ENCODE measurements at regions not wholly inside any gene's neighbourhood (a gene's known extent, or its start where the extent isn't known, plus 50 kb on each side); places are given as distances from the start of the nearest gene placed in this dataset.
"Not testable (repeated sequence)": the region's sequence is repeated elsewhere in the genome, so short reads cannot be mapped to it uniquely, and the experiment has no call there.

DNA sequence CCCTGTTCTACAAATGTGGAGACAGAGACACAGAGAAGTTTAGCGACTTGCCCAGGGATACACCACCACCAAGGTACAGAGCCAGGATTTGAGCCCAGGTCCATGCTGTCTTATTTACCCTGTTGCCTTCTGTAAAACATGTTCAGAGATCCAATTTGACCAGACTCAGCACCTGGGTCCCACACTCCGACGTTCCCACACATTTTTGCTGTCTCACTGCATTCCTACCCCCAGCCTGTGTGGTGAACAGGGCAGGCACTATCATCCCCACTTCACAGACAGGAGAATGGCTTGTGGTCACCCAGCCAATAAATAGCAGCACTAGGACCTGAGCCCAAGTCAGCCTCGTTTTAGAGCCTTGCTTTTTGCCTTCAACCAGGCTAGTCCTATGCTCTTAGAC, 102.8 kb downstream of the PJA1 start:
- DNase-seq (ENCODE audit: low spot score): no peak

DNA sequence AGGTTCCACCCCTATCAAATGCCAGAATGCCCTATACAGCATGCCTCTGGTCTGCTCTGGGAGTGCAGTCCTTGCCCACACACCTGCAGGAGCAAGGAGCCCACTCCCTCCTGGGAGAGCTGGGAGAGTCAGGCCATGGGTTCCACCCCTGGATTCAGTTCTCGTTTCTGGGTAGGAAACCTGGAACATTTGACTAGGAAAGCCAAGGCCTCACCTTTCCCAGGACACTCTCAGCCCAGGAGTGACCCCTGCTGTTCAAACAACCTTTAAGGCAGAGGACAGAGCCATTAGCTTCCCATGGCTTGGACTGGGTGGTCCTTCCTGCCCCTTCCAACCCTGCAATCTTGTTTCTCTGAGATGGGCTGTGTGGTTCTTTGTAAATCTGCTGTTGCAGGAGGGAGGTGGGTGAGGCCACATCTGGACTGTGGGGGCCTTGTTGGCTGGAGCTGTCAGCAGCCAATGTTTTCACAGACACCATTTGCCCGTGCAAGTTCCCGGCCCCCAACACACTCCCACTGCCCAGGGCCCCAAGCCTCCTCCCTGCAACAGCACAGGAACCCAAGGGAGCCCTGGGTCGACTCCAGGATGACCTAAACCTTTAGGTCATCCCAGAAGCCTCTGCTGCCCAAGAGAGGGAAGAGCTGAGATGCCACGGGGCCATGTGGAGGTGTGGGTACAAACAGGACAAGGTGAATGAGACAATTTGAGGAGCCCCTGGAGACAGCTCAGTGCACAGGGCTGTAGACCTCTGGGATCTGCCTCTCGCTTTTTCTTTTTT, 104.4 kb downstream of the PJA1 start:
- DNase-seq (ENCODE audit: low spot score): no peak

DNA sequence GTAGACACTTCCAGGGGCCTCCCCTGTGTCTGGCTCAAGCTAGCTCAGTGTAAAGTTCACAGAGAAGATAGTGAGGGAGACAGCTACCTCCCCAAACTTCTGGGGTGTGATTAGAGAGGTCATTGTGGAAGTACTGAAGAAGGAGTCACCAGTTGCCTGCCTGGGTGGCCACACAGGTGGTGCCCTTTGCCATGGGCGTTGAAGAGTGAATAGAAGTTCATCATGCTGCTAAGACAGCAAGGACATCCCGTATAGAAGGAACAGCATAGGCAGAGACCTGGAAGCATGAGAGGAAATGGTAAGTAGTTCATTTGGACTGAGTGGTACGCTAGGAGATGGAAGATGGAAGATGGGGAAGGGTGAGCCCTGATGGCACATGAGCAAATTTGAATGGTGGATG, 110.1 kb downstream of the PJA1 start:
- no peak for DNase-seq (ENCODE audit: low spot score)

DNA sequence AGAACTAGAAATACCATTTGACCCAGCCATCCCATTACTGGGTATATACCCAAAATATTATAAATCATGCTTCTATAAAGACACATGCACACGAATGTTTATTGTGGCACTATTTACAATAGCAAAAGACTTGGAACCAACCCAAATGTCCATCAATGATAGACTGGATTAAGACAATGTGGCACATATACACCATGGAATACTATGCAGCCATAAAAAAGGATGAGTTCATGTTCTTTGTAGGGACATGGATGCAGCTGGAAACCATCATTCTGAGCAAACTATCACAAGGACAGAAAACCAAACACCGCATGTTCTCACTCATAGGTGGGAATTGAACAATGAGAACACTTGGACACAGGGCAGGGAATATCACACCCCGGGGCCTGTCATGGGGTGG, 110.8 kb downstream of the PJA1 start:
- not testable (repeated sequence) for DNase-seq (ENCODE audit: low spot score)

DNA sequence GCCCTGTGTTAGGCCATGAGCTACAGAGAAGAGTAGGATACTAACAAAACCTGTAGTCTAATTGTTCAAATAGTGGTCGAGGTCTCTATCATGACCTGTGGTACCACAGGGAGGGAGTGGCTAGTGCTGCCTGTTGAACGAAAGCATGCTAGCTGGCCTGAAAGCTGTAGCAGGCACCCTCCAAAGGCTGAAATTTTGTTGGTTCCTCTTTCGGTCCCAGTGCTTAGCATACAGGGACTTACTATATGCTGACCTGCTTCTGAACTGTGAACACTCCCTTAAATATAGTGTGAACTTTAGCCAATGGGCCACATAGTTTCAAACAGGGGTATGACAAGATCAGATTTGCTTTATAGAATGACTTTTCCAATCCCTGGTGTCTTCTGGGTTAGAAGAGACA, 113.4 kb downstream of the PJA1 start:
- DNase-seq (ENCODE audit: low spot score): no peak

DNA sequence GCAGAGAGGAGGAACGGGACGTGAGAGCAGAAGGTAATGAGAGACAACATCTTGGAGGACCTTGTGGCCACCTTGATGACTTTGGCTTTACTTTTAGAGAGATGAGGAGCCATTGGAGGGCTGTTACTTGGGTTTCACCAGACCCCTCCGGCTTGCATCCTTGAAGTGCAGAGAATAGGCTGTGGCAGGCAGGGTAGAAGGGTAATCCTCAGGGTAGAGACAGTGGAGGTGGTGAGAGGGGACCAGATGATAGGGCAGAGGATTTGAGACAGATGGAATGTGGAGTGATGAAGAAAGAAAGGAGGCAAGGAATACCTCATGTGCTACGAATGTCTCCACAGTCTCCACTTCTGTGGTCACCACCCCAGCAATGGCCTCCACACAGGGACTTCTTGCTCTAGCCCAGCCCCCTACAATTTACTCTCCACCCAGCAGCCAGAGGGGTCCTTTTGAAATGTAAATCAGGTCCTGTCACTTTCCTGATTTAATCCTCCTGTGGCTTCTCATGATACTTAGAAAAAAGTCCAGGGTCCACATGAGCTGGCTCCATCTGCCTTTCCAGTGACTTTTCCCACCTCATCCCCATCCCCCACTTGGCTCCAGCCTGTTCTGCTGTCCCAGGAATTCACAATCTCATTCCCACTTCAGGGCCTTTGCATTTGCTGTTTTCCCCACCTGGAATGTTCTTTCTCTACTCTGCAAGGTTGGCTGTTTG, 115.0 kb downstream of the PJA1 start:
- DNase-seq (ENCODE audit: low spot score): no peak

DNA sequence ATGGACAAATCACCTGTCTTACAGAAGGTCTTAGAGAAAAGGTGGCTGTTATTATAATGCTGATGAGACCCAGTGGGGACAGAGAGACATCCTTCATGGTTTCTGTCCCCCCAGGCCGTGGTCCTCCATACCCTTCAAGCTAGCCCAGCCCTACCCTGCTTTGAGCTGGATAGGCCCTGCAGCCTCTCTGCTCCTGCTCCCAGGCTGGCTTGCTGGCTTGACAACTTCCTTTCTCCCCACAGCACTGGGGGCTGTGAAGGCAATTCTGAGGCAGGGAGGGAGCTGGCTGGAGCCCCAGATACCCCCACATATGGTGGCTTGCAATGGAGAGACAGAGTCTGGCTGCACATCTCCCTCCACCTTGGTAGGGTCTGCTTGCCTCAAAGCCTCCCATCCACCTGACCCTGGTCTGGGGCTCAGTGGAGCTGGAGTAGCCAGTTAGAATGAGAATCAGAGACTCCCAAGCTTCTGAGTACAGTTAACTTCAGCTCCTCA, 118.2 kb downstream of the PJA1 start:
- DNase-seq (ENCODE audit: low spot score): no peak

DNA sequence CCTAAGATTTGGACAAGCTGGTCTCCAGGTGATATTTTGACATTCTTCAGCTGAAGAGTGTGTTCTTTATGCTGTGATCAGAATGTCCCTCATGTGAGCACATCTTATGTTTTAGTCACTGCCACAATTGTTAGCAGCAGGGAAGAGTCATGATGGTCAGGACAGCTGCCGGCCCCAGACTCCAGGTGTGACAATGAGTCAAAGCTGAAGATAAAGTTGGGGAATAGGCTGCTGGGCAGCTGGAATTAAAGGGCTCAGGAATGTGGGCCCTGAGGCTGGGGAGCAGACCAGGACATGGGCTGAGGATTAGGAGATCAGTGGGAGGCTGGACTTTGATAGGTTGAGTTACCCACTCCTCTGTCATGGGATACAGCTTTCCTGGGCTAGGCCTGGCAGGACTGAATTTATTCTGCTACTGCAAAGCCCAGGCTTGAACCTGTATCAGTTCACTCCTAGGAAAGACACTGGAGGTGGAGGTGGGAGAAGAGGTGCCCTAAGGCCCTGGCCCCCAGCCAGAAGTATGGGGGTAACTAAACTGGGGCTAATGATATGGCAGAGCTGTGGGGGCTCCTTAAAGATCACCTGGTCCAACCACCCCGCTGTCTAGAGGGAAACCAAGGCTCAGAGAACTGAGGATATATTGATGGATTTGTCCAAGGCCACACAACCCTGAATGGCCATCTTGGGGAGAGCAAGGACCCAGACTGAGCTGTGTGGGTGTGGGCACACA, 119.5 kb downstream of the PJA1 start:
- DNase-seq (ENCODE audit: low spot score): no peak

DNA sequence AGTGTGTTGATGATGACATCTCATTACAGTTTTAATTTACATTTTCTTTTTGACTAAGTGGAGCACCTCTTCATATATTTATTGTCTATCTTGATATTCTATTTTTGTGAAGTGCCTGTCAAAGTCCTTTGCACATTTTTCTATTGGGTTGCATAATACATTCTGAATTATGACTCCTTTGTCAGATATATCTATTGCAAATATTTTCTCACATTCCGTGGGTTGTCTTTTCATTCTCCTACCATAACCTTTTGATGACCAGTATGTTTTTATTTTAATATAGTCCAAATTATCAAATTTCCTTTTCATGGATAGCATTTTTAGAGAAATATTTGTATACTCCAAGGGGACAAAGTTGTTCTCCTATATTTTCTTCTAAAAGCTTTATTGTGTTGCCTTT, 126.4 kb downstream of the PJA1 start:
- DNase-seq (ENCODE audit: low spot score): no peak

DNA sequence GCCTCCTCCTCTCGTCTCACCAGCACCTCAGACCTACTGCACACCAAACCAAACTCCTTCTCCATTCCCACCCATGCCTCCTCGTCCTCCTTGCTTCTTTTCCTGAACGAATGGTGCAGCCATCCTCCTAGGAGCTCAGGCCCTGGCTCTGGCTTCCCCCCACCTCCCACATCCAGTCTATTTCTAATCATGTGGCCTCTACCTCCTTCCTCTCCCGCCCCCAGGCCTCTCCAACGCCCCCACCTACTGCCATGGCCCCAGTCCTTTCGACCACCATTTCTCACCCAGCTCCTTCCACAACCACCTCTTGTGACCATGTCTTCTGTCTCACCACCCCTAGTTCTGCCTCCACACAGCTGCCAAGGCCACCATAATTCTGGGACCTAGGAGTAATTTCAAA, 127.1 kb downstream of the PJA1 start:
- no peak for DNase-seq (ENCODE audit: low spot score)

DNA sequence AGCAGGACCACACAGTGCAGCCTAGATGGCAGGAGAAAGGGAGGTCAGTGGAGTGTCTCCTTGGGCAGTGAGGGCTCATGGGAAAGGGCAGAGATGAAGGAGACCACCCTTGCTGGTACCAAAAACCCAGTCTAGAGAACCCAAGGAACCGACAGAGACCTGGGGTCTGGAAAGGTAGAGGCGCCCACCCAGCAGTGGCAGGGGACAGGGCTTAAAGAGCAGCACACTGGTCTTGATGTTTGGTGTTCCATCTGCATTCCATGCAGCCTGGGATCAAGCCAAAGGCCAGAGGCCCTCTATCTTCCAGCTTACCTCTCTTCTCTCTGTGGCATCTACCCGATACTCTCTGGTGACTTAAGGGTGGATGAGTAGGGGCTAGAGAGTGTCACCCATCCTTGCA, 127.5 kb downstream of the PJA1 start:
- no peak for DNase-seq (ENCODE audit: low spot score)

DNA sequence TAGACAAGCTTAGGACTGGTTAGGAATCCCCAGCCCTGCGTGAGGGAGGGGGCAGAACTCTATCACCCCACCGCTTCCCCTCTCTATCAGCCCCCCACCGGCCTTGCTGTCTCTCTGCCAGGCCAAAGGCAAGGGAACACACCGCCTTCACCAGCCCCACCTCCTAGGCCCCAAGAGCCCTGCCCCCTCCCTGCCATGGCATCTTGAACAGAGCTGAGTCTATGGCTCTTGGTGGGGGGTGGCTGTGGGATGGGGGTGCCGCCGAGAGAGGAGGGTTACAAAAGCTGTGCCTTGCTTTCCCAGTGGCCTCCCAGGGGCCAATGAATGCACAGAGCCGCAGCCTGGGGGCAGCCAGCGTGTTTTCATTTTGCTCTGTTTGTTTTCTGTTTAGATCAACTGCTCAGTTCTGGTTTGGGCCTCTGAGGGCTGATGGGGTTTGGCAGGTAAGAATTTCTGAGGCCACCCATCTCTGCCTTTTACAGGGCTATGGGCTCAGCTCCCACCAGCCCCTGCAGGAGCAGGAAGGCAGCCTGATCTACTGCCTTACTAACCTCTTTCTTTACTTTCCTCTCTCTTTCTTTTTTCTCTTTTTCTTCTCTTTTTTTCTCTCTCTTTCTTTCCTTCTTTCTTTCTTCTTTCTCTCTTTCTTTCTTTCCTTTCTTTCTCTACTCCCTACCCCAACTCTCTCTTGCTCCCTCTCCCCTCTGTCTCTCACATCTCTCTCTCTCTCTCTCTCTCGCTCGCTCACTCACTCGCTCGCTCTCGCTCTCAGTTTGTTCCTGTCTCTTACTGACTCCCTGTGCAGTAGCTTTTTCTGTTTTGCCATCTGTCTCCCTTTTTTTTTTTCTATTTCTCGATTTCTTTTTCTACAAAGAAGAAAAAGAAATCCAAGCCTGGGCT, 128.3 kb downstream of the PJA1 start:
- DNase-seq (ENCODE audit: low spot score): no peak

DNA sequence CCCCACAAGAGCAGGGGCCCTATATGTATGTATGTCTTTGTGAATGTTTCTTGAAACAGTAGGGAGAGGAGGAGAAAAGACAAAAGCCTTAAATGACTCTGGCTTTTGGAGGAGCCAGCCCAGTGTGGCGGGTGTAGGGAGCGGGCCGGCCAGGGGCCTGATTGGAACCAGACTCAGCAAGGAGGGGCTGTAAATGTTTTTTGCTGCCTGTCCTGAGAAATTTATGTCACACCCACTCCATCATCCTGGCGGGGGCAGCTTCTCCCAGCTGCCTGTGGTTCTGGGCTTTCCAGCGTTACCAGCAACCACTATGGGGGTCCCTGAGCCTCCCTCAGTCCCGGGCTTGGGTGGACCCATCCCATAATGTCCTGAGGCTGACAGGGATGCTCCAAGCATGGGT, 130.8 kb downstream of the PJA1 start:
- DNase-seq (ENCODE audit: low spot score): no peak

DNA sequence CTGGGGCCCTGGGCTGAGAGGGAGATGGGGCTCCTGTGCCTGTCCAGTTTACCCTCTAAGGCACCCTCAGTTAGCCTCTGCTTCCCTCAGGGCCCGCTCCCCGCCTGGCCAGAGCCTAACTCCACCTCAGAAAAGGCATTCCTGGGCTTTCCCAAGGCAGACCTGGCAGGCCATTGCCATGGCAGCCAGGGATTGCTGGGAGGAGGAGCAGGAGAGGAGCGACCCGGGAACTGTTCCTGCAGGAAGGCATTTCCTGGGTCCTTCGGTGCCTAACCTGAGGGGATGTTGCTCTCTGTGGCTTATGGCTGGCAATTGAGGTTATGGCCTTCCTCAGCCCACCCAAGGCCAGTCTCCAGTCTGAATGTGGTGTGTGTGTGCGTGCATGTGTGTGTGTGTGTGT, 131.3 kb downstream of the PJA1 start:
- no peak for DNase-seq (ENCODE audit: low spot score)

DNA sequence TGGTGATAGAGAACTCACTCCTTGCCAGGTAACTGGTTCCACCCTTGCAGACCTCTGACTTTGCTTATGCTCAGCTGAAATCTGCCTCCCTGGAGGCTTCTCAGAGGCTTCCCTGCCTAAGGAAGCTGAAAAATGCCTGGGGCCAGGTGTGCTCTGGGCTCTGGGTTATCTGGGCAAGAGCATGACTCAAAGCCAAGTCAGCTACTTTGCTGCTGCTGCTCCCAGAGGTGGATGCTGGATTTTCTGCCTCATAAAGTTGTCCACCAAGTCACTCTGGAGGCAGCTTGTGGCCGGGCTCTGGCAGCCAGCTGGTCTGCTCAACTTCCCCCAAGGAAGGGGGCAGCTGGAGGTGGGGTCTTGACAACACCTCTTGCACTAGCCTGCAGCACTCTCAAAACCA, 132.7 kb downstream of the PJA1 start:
- DNase-seq (ENCODE audit: low spot score): no peak

DNA sequence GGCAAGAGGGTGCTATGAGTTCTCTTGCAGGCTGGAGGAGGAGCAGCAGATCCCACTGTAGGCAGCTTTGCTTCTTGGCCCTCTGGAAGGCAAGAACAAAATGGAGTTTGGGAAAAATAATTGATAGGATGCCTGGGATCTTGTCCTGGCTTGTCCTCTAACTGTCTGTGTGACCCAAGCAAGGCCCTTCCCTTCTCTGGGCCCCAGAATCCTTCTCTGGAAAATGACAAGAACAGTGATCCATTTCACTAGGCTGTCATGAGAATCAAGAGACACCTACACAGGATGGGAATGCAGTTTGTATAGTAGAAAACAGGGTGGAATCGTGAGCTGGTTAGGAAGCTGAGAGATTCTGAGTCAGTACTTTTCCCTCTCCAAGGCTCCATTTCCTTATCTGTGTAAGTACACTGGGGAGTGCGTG, 133.3 kb downstream of the PJA1 start:
- no peak for DNase-seq (ENCODE audit: low spot score)

DNA sequence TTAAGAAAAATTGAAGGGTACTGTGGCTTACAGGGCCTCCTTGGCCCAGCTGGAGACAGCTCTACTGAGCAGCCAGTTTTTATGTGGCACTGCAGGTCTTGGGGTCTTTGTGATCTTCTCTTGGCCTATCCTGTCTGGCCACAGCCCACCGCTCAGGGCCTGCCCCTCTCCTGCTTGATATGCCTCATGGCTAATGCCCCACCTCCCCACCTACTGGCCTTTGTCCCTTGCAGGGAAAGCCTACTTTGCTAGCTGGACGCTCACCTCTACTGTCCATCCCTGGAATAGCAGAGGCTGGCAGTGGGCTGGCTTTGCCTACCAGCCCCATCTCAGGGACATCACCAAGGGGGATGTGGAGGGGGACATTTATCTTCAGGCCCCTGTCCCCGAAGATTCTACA, 134.1 kb downstream of the PJA1 start:
- no peak for DNase-seq (ENCODE audit: low spot score)

DNA sequence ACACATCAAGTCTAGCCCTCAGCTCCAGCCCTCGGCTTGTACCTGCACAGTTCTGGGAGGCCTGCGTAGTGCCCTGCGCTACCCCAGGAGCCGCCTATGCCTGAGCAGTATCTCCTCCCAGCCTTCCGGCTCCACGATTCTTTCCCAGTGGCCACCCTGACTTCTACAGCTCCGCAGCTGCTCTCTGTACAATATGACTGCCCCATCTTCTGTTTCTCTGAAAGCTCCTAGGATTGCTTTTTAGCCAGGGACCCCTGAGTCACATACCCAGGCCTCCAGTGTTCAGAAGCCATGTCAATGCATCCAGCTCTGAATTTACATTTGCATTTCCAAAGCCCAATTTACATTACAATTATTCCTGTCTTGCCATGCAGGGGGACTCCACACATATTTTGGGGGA, 135.5 kb downstream of the PJA1 start:
- DNase-seq (ENCODE audit: low spot score): no peak

DNA sequence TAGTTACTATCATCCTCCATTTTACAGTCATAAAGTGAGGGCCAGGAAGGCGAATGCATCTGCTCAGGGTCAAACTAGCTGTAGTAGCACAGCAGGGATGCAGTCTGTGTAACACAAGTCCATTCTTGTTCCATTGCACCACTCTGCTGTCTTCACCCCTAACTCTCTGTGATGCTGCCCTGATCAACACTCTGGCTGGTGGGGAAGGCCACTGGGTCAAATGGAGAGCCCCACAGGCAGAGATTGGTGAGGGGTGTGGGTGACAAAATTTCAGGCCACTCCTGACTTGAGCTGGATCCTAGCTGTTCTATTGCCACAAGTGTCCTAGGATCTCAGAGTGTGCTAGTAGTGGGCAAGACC, 136.5 kb downstream of the PJA1 start:
- DNase-seq (ENCODE audit: low spot score): no peak

DNA sequence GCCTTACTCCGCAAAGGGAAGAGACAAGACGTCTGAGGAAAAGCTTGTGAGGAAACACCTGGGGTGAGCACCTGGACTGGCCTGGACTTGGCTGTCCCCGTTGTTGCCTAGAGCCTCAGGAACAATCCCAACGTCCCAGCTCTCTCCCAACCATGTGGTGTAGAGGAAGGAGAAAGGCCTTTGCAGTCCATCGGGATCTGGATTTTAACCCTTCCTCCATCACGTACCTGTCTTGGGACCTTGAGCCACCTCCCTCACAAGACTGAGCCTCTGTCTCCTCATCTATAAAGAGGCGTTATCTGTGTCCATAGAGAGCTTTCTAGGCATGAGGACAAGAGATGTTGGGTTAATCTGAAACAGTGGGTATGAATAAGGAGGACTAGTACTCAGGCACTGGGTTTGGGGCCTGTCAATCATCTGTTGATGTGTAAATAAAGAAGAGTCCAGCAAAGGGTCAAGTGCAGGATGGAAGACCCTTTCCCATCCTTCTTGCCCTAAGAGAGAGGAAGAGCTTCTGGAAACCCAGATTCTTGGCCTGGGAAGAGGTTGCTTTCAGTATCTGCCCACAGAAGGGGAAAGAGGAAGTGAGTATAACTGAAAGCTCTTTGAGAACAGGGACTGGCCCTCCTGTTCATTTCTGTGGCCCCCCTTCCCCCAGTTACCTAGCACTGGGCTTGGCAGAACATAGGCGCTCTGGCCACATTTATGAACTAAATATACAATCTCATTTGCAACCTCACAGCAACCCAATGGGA, 137.1 kb downstream of the PJA1 start:
- no peak for DNase-seq (ENCODE audit: low spot score)
